CD14-positive monocyte (primary cell): ENCODE measurements at regions not wholly inside any gene's neighbourhood (a gene's known extent, or its start where the extent isn't known, plus 50 kb on each side); places are given as distances from the start of the nearest gene placed in this dataset.

Experiments used
- DNase-seq, 3 donors: peaks; one replicate each; pipeline ENCODE4 v3.0.0-alpha.2; 2011 to 2022
- H2AFZ ChIP-seq: 2 replicates; pipeline ENCODE4 v1.6.0; 2012; ENCODE audit warnings: mild to moderate bottlenecking, low read depth, low read length, inconsistent platforms; ENCODE audit not compliant: insufficient read depth, poor library complexity, severe bottlenecking
- H3K27ac ChIP-seq, 2 donors: 1 replicate in 1 of 2; 2 replicates in 1 of 2; pipeline ENCODE4 v1.5.1; 2012 to 2013; ENCODE audit warnings: low read length in 2 of 2, control low read depth in 1 of 2, inconsistent platforms in 1 of 2, low read depth in 1 of 2, mild to moderate bottlenecking in 1 of 2
- H3K27me3 ChIP-seq, 2 donors: one replicate each; pipeline versions ENCODE4 v1.6.0 to v1.6.1; 2011 to 2013; ENCODE audit warnings: low read length in 2 of 2; ENCODE audit not compliant: control insufficient read depth in 2 of 2, insufficient read depth in 2 of 2
- H3K36me3 ChIP-seq, 2 donors: replicated peaks in 1 of 2; 1 replicate in 1 of 2; 2 replicates in 1 of 2; pipeline versions ENCODE4 v1.5.1 to v1.6.1; 2012 to 2013; ENCODE audit warnings: low read length in 2 of 2, control low read depth in 1 of 2, inconsistent platforms in 1 of 2, mild to moderate bottlenecking in 1 of 2; ENCODE audit not compliant: insufficient read depth in 2 of 2, control insufficient read depth in 1 of 2
- H3K4me1 ChIP-seq, 2 donors: 1 replicate in 1 of 2; 2 replicates in 1 of 2; pipeline versions ENCODE4 v1.5.1 to v1.6.1; 2012 to 2013; ENCODE audit warnings: low read length in 2 of 2, control low read depth in 1 of 2, inconsistent platforms in 1 of 2, mild to moderate bottlenecking in 1 of 2, moderate library complexity in 1 of 2; ENCODE audit not compliant: insufficient read depth in 2 of 2, control insufficient read depth in 1 of 2
- H3K4me2 ChIP-seq: replicated peaks from 2 replicates; pipeline ENCODE3; 2012; ENCODE audit warnings: low read length, moderate library complexity, mild to moderate bottlenecking; ENCODE audit not compliant: poor library complexity, severe bottlenecking; ENCODE audit errors: extremely low read depth
- H3K4me3 ChIP-seq, 3 experiments: fragments of 200-600 bp in 1 of 3; sonication (generic) in 1 of 3; replicated peaks in 1 of 3; 1 replicate in 2 of 3; 2 replicates in 1 of 3; pipeline ENCODE4 v1.5.1; 2011 to 2013; ENCODE audit warnings: low read length in 3 of 3, mild to moderate bottlenecking in 3 of 3, control low read depth in 2 of 3, low read depth in 2 of 3, inconsistent platforms in 1 of 3, moderate library complexity in 1 of 3
- H3K79me2 ChIP-seq: 2 replicates; pipeline ENCODE4 v1.6.0; 2012; ENCODE audit warnings: mild to moderate bottlenecking, control low read depth, inconsistent platforms, low read length, moderate library complexity; ENCODE audit not compliant: insufficient read depth
- H3K9ac ChIP-seq: 2 replicates; pipeline ENCODE4 v1.6.0; 2017; ENCODE audit warnings: low read length, mild to moderate bottlenecking; ENCODE audit not compliant: insufficient read depth, poor library complexity, severe bottlenecking
- H3K9me3 ChIP-seq, 2 donors: replicated peaks in 1 of 2; 1 replicate in 1 of 2; 2 replicates in 1 of 2; pipeline versions ENCODE4 v1.5.1 to v1.6.1; 2012 to 2013; ENCODE audit warnings: low read length in 2 of 2, control low read depth in 1 of 2; ENCODE audit not compliant: control insufficient read depth in 1 of 2, insufficient read depth in 1 of 2
- H4K20me1 ChIP-seq: 2 replicates; pipeline ENCODE4 v1.6.0; 2012; ENCODE audit warnings: mild to moderate bottlenecking, low read length, control low read depth, moderate library complexity; ENCODE audit not compliant: insufficient read depth
- H3K27ac Mint-ChIP-seq, 7 donors: one replicate each; pipeline ENCODE4 v1.8.0; 2020; ENCODE audit warnings: mild to moderate bottlenecking in 7 of 7, mixed read lengths in 7 of 7, moderate library complexity in 6 of 7, inconsistent platforms in 2 of 7
- H3K27me3 Mint-ChIP-seq, 3 donors: one replicate each; pipeline ENCODE4 v1.8.0; 2021 to 2022; ENCODE audit warnings: low read depth in 3 of 3, mild to moderate bottlenecking in 3 of 3, mixed read lengths in 3 of 3, moderate library complexity in 3 of 3, inconsistent platforms in 1 of 3
- H3K36me3 Mint-ChIP-seq, 2 donors: one replicate each; pipeline ENCODE4 v1.8.0; 2020; ENCODE audit warnings: mixed read lengths in 2 of 2, inconsistent platforms in 1 of 2, mild to moderate bottlenecking in 1 of 2
- H3K4me1 Mint-ChIP-seq: one replicate; pipeline ENCODE4 v1.8.0; 2020; ENCODE audit warnings: mild to moderate bottlenecking, mixed read lengths
- H3K4me3 Mint-ChIP-seq, 2 donors: one replicate each; pipeline ENCODE4 v1.8.0; 2020; ENCODE audit warnings: mild to moderate bottlenecking in 2 of 2, mixed read lengths in 2 of 2, moderate library complexity in 1 of 2
- H3K9me3 Mint-ChIP-seq, 7 donors: one replicate each; pipeline ENCODE4 v1.8.0; 2020 to 2022; ENCODE audit warnings: mixed read lengths in 7 of 7, mild to moderate bottlenecking in 6 of 7, moderate library complexity in 6 of 7, inconsistent platforms in 2 of 7
- WGBS: methylation state at CpG from one replicate; pipeline ENCODE4 v1.1.5; 2013; ENCODE audit warnings: missing lambda C conversion rate; ENCODE audit not compliant: insufficient coverage; 5-methylcytosine and 5-hydroxymethylcytosine counted together
- intact Hi-C, 2 donors: fragments of 100-400 bp; cut with micrococcal nuclease; formaldehyde crosslinking; loops; one replicate each; pipeline versions ENCODE4 v1.15.0 to v1.15.1; 2023
- TF ChIP-seq, protein P1 (sequence below): fragments of 200-600 bp; IDR thresholded peaks from one replicate; pipeline ENCODE4 v1.8.0; 2022; ENCODE audit warnings: antibody characterized with exemption, mild to moderate bottlenecking

DNA sequence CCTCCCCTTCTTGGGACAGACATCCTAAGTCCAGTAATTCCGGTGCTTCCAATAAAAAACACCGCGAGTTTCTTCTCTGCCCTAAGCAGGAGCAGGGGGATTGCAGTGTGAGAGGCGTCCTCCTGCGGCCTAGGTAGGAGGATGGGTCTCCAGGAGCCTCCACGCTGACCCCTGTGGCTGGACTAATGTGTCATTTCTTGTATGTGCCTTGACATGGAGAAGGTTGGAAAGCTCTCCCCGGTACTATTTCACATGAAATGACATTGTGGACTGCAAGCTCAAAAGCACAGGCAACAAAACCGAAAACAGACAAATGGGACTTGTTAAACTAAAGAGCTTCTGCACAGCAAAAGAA is 66.6 kb upstream of the ENPP6 start:
- Mint-ChIP-seq H3K4me3 (no peak overlapping the region), H3K27me3 (no peaks in the 10 kb centered on the region), H3K4me1 (peaks cover 41% of the 10 kb centered on the region), H3K36me3 (no peaks in the 10 kb centered on the region), H3K9me3 (no peaks in the 10 kb centered on the region), H3K27ac (no peak overlapping the region)
- no peaks in the 10 kb centered on the region for H3K36me3 ChIP-seq
- H3K9ac ChIP-seq = no peak overlapping the region
- no peak overlapping the region for H3K4me3 ChIP-seq
- no peak overlapping the region for H3K4me2 ChIP-seq
- TF ChIP-seq, protein P1, sequence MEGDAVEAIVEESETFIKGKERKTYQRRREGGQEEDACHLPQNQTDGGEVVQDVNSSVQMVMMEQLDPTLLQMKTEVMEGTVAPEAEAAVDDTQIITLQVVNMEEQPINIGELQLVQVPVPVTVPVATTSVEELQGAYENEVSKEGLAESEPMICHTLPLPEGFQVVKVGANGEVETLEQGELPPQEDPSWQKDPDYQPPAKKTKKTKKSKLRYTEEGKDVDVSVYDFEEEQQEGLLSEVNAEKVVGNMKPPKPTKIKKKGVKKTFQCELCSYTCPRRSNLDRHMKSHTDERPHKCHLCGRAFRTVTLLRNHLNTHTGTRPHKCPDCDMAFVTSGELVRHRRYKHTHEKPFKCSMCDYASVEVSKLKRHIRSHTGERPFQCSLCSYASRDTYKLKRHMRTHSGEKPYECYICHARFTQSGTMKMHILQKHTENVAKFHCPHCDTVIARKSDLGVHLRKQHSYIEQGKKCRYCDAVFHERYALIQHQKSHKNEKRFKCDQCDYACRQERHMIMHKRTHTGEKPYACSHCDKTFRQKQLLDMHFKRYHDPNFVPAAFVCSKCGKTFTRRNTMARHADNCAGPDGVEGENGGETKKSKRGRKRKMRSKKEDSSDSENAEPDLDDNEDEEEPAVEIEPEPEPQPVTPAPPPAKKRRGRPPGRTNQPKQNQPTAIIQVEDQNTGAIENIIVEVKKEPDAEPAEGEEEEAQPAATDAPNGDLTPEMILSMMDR = no peak
- H3K4me1 ChIP-seq = peaks cover 16 to 17% of the 10 kb centered on the region in 2 donors
- H4K20me1 ChIP-seq = no peaks in the 10 kb centered on the region
- H3K27ac ChIP-seq = no peak overlapping the region
- H3K27me3 ChIP-seq = no peaks in the 10 kb centered on the region
- intact Hi-C loops = no loop called here
- H3K79me2 ChIP-seq = no peaks in the 10 kb centered on the region
- H2AFZ ChIP-seq = no peak overlapping the region
- H3K9me3 ChIP-seq = no peaks in the 10 kb centered on the region
- DNase-seq = no peak
- WGBS = 95% methylated on average over 7 of the region's 8 CpGs

DNA sequence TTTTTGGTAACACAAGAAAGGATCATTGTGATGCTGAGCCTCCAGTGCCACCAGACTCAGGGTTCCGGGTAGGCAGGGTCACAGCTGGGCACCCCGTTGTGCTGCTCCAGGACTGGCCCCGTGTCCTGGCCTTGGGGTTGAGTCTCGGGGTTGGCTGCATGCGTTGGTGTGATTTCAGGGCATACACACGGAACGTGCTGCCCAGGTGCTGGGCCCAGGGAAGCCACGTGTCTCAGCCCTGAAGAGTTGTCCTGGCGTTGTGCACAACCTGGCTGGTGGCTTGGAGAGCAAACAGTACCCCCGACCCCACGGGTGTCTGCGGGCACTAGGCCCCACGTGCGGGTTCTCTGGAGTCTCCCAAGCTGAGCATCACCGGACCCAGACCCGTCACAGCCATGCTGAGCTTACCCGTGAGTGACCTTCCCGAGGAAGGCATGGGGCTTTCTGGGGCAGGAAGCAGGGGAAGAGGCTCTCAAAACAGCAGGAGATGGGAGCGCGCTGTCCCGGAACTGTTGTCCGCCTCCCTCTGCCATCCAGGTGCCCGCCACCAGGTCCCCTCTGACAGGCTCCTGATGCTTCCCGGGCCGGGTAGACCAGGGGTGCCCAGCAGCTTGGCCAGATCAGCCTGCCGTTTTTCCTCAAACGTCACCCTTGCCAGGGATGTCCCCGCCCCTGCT is 66.1 kb upstream of the ENPP6 start:
- Histone ChIP-seq H3K27me3 (no peaks in the 10 kb centered on the region), H3K4me2 (no peak overlapping the region), H3K27ac (no peak overlapping the region), H3K36me3 (no peaks in the 10 kb centered on the region), H3K4me1 (peaks cover 16 to 17% of the 10 kb centered on the region in 2 donors), H4K20me1 (no peaks in the 10 kb centered on the region), H3K79me2 (no peaks in the 10 kb centered on the region), H2AFZ (no peak overlapping the region), H3K9ac (no peak overlapping the region), H3K4me3 (no peak overlapping the region), H3K9me3 (no peaks in the 10 kb centered on the region)
- intact Hi-C loops = no loop called here
- no peaks in the 10 kb centered on the region for H3K36me3 Mint-ChIP-seq
- H3K4me1 Mint-ChIP-seq = peaks cover 40% of the 10 kb centered on the region
- no peak for DNase-seq
- H3K27ac Mint-ChIP-seq = no peak overlapping the region
- no peak overlapping the region for H3K4me3 Mint-ChIP-seq
- 96% methylated on average over 28 of the region's 28 CpGs for WGBS
- no peaks in the 10 kb centered on the region for H3K9me3 Mint-ChIP-seq
- TF ChIP-seq, protein P1 = no peak
- no peaks in the 10 kb centered on the region for H3K27me3 Mint-ChIP-seq
